ENCODE measurements at regions not wholly inside any gene's neighbourhood (a gene's known extent, or its start where the extent isn't known, plus 50 kb on each side); places are given as distances from the start of the nearest gene placed in this dataset.

- Histone ChIP-seq H3K27me3 (ENCODE audit: insufficient read depth in 3 of 3, low read length in 2 of 3) (no peaks in the 10 kb centered on the region), H3K9me3 (no peaks in the 10 kb centered on the region), H3K27ac (no peak overlapping the region), H3K4me1 (no peaks in the 10 kb centered on the region), H3K4me3 (no peak overlapping the region), H3K36me3 (ENCODE audit: insufficient read depth in 1 of 2, low read depth in 1 of 2) (no peaks in the 10 kb centered on the region)
- TF ChIP-seq CTCF (IDR thresholded peaks at IDR 0.05) = no peak
- intact Hi-C loops (cut with DNase I) = no loop called here
- ATAC-seq (no peak), DNase-seq (no peak)
- WGBS, 3 donors = 83 to 87% (median 86%) methylated on average over 5 of the region's 5 CpGs
Measured at GRCh38 chr5:51043745-51044144, 339.5 kb upstream of the ISL1 start.

- intact Hi-C loops (cut with DNase I) = no loop called here
- H3K4me1 ChIP-seq = no peaks in the 10 kb centered on the region
- ATAC-seq (no peak), DNase-seq (no peak)
- no peak for TF ChIP-seq CTCF (IDR thresholded peaks at IDR 0.05)
- WGBS, 3 donors = 59 to 64% (median 60%) methylated on average over 4 of the region's 4 CpGs
- H3K36me3 ChIP-seq (ENCODE audit: insufficient read depth in 1 of 2, low read depth in 1 of 2) = no peaks in the 10 kb centered on the region
- H3K27ac ChIP-seq = no peak overlapping the region
- no peaks in the 10 kb centered on the region for H3K27me3 ChIP-seq (ENCODE audit: insufficient read depth in 3 of 3, low read length in 2 of 3)
- H3K9me3 ChIP-seq = no peaks in the 10 kb centered on the region
- no peak overlapping the region for H3K4me3 ChIP-seq
Measured at GRCh38 chr5:51047369-51047768, 335.9 kb upstream of the ISL1 start.

- Histone ChIP-seq H3K27ac (no peak overlapping the region), H3K4me3 (no peak overlapping the region), H3K36me3 (ENCODE audit: insufficient read depth in 1 of 2, low read depth in 1 of 2) (no peaks in the 10 kb centered on the region), H3K9me3 (no peaks in the 10 kb centered on the region), H3K4me1 (no peaks in the 10 kb centered on the region), H3K27me3 (ENCODE audit: insufficient read depth in 3 of 3, low read length in 2 of 3) (no peaks in the 10 kb centered on the region)
- DNase-seq = no peak
- TF ChIP-seq CTCF (IDR thresholded peaks at IDR 0.05) = no peak
- intact Hi-C loops (cut with DNase I) = no loop called here
- ATAC-seq = no peak
- 85 to 91% (median 88%) methylated on average over 2 of the region's 2 CpGs for WGBS, 3 donors
Measured at GRCh38 chr5:51053361-51053760, 329.9 kb upstream of the ISL1 start.

GRCh38 chr5:51060953-51061352 is 322.3 kb upstream of the ISL1 start:
- no peak overlapping the region for H3K4me3 ChIP-seq
- DNase-seq (no peak), ATAC-seq (no peak)
- H3K9me3 ChIP-seq = peaks cover 2% of the 10 kb centered on the region
- 67 to 78% (median 73%) methylated on average over 5 of the region's 5 CpGs for WGBS, 3 donors
- H3K27me3 ChIP-seq (ENCODE audit: insufficient read depth in 3 of 3, low read length in 2 of 3) = no peaks in the 10 kb centered on the region
- no peak overlapping the region for H3K27ac ChIP-seq
- no peak for TF ChIP-seq CTCF (IDR thresholded peaks at IDR 0.05)
- intact Hi-C loops (cut with DNase I) = no loop called here
- H3K4me1 ChIP-seq = no peaks in the 10 kb centered on the region
- no peaks in the 10 kb centered on the region for H3K36me3 ChIP-seq (ENCODE audit: insufficient read depth in 1 of 2, low read depth in 1 of 2)

- Histone ChIP-seq H3K36me3 (ENCODE audit: insufficient read depth in 1 of 2, low read depth in 1 of 2) (no peaks in the 10 kb centered on the region), H3K27me3 (ENCODE audit: insufficient read depth in 3 of 3, low read length in 2 of 3) (no peaks in the 10 kb centered on the region), H3K4me3 (no peak overlapping the region), H3K9me3 (peaks cover 5% of the 10 kb centered on the region), H3K27ac (no peak overlapping the region), H3K4me1 (no peaks in the 10 kb centered on the region)
- DNase-seq (no peak), ATAC-seq (no peak)
- no peak for TF ChIP-seq CTCF (IDR thresholded peaks at IDR 0.05)
- intact Hi-C loops (cut with DNase I) = no loop called here
- WGBS, 3 donors = 77 to 88% (median 83%) methylated on average over 5 of the region's 5 CpGs
Measured at GRCh38 chr5:51072937-51073336, 310.3 kb upstream of the ISL1 start.
